GM18873 (cell line): ENCODE measurements at regions not wholly inside any gene's neighbourhood (a gene's known extent, or its start where the extent isn't known, plus 50 kb on each side); places are given as distances from the start of the nearest gene placed in this dataset.

Experiments used
- ATAC-seq: cut with Tn5 transposase; IDR thresholded peaks from one replicate; pipeline ENCODE4 v1.9.1; 2021; ENCODE audit warnings: mild to moderate bottlenecking, moderate library complexity, moderate number of reproducible peaks; ENCODE audit not compliant: unreplicated experiment, low FRiP score

GRCh38 chr16:85971902-85972638 lies 73.1 kb downstream of the IRF8 start:
- ATAC-seq = no peak

- no peak for ATAC-seq
These were observed 75.7 kb downstream of the IRF8 start for GRCh38 chr16:85974428-85975375.

- no peak for ATAC-seq
These were observed 76.6 kb downstream of the IRF8 start for GRCh38 chr16:85975451-85975981.

GRCh38 chr16:85978291-85978775 lies 79.4 kb downstream of the IRF8 start:
- ATAC-seq = no peak

DNA sequence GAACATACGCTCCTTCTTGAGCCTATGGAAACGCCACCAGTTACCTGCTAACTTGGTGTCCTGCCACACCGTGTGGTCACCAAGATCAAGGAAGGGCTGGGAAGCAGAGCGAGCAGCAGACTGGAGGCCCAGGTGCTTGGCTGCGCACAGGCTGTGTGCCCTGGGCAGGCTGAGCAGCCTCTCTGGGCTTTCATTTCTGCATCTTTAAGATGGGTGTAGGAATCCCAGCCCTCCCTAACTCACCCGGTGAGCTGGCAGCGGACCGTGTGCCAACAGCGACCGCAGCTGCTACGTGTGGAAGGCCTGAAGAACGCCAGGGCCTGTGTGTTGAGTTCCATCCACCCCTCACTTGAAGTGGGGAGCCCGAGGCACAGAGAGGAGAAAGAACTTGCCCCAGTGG lies 80.0 kb downstream of the IRF8 start:
- ATAC-seq = no peak

GRCh38 chr16:85979605-85980004 lies 80.6 kb downstream of the IRF8 start:
- no peak for ATAC-seq

GRCh38 chr16:85980686-85981085 lies 81.7 kb downstream of the IRF8 start:
- no peak for ATAC-seq

GRCh38 chr16:85981826-85982562 lies 83.0 kb downstream of the IRF8 start:
- ATAC-seq = no peak

DNA sequence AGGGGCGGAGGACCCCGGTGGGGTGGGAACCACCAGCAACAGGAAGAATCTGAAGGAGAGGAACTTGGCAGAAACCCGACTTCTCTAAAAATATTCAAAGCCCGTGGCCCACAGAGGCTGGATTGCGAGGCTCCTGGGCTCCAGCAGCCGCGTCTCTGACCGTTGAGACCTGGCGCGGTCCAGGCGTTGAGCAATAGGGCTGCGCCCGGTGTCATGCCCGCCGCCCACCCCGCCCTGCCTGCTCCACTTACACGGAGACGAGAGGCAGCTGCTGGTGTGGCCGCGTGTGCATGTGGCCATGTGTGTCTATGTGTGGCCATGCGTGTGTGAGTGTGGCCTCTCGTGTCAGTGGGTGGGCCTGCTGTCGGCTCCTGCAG lies 83.6 kb downstream of the IRF8 start:
- no peak for ATAC-seq

DNA sequence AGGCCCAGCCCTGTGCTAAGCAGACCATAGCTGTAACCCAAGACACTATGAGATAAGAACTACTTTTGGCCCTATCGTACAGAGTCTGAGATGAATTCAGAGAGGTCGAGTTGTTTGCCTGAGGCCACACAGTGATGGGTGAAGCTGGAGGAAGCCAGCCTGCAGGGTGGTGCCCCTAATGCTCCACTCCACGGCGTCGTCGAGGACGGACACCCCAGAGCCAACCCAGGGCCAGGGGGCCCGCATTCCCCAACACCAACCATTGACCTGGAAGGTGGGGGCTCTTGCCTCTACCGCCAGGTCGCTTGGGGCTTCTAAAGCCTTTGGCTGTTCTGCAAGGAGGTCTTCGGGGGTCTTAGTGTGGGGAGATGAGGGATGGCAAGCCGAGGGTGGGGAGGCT lies 84.1 kb downstream of the IRF8 start:
- no peak for ATAC-seq

GRCh38 chr16:85983606-85984230 lies 84.8 kb downstream of the IRF8 start:
- ATAC-seq = no peak

DNA sequence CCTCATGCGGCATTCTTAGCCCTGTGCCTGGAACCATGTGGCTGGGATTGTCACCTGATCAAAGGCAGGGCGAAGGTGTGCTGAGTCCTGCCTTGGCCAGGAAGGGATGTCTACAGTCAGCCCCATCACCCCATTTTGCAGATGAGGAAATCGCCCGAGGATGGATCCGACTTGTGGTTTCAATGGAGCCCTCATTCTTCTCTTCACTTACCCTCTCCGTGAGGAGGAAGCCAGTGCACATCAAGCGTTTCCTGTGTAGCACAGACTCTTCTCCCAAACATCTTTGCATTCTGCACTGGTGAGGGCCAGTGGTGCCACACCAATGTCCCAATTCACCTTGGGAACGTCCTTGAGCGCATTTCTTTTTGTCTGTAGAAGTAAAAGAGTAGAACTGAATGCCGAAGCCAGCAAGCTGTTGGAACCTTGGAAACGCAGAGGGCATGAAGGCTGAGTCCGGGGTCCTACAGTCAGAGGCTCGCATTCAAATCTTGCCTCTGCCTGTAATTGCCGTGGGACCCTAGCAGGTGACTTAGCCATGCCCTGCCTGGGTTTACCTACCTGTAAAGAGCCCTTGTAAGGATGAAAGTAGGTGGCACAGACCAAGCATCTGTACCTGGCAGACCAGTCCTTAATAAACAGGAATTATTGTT lies 85.4 kb downstream of the IRF8 start:
- ATAC-seq = no peak

- no peak for ATAC-seq
These were observed 86.0 kb downstream of the IRF8 start for GRCh38 chr16:85984947-85985451.

DNA sequence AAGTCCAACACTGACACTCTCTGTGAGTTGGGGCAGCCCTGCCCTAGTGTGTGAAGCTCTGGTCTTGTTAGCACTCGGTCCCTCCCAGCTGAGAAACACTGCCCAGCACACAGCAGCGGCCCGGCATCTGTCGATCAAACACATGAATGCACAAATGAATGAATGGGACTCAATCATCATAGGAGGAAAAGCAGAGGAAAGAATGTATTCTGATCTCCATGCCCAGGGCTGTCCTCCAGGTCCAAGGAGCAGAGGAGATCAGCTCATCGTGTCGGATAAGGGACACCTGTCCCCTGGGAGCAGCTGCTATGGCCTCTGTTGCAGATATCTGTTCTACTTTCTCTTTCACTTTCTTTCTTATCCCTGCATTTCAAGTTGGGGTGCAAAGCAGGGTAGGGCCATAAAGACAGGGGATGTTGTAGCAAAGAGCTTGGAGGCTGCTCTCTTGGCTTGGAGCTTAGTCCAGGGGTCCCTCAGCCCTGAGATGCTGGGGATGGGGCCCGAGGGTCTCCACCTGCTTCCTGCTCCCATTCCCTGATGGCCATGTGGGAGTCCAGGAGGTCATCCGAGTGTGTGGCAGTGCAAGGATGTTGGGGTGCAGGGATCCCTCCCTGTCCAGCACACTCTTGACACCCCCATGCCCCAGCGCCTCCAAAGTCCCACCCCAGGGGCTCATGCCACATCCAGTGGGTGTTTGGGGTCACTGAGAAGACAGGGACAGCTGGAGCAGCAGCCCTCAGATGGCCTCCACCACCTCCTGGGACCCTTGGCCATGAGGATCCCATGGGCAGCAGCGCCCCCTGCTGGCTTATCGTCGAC lies 88.2 kb downstream of the IRF8 start:
- no peak for ATAC-seq

DNA sequence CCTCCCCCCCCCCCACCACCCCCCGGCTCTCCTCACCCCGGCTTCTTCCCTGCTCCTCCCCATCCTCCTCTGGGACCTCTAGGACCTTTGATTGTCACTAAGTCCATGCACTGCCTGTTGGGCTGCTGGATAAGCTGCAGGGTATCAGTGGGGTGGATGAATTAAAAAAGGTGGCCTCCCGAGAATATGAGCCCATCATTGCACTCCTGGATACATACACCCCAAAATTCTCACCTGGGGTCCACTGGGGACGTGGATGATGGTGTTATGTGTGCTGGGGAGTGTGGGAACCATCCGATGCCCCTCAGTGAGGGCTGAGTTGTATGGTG lies 88.8 kb downstream of the IRF8 start:
- no peak for ATAC-seq

DNA sequence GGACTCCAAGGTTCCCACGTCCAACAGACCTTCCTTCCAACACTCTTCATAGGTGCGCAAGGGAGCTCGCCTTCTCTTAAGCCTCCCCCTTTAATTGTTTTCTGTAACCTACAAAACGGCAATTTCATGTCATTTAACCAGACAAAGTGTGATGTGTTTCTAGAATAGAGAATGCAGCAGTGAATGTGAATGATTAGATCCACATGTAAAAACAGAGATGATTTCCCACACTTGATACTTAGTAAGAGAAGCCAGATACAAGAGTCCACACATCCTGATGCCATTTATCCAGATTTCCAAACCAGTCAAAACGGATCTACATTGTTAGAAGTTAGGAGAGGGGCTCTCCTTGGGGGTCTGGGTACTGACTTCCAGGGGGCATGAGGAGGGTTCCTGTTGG lies 89.3 kb downstream of the IRF8 start:
- no peak for ATAC-seq

DNA sequence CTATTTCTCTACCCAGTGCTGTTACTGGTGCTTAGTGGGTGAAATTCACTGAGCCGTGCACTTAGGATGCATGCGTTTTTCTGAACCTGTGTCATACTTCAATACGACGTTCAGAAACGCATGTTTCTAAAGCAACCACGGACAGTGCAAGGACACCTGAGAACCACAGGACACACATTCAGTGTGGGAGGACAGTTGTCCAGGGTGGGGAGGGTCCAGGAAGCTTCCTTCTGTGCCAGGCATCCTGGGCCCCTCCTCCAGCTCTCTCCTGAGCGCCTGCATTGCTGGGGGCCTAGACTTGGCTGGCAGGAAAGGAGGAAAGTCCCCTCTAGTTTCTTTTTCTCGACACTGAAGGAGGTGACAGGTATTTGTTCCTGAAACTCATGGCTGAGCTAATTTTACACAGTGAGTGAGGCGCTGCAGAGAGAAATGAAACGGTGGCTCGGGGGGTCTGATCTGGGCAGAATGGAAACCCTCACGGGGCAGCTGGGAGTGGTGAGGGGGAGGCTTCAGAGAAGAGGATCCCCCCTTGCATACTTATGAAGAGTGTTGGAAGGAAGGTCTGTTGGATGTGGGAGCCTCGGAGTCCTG lies 89.9 kb downstream of the IRF8 start:
- ATAC-seq = no peak

- no peak for ATAC-seq
These were observed 90.4 kb downstream of the IRF8 start for GRCh38 chr16:85989376-85989775.
